ENCODE measurements at regions not wholly inside any gene's neighbourhood (a gene's known extent, or its start where the extent isn't known, plus 50 kb on each side); places are given as distances from the start of the nearest gene placed in this dataset.

- DNase-seq (ENCODE audit: low read depth, low spot score), result no peak
- H3K27me3 ChIP-seq (ENCODE audit: control insufficient read depth in 2 of 2, insufficient read depth in 2 of 2, low read length in 2 of 2), result no peaks in the 10 kb centered on the region
- intact Hi-C loops (cut with micrococcal nuclease) (no loop called here), dilution Hi-C loops (cut with MboI; ENCODE audit: extremely low pct_ligation_motif_present, low sequenced_read_pairs) (no loop called here)
- no peak overlapping the region for H3K4me3 ChIP-seq (replicated peaks in 1 of 3; ENCODE audit: insufficient read depth in 1 of 3, low read depth in 1 of 3, low read length in 3 of 3)
- no peak overlapping the region for H2AFZ ChIP-seq (ENCODE audit: low read depth, low read length)
- no peaks in the 10 kb centered on the region for H3K79me2 ChIP-seq (ENCODE audit: control insufficient read depth, insufficient read depth, low read length)
- H3K9ac ChIP-seq (replicated peaks; ENCODE audit: extremely low read depth, insufficient read depth, low read length), result no peak overlapping the region
- H3K9me1 ChIP-seq (replicated peaks; ENCODE audit: control insufficient read depth, extremely low read depth, insufficient read depth, low read length), result no peaks in the 10 kb centered on the region
- H3K9me3 ChIP-seq (replicated peaks; ENCODE audit: control insufficient read depth, insufficient read depth, low read length), result no peaks in the 10 kb centered on the region
- POLR2A ChIA-PET, result no interaction called here
- no peaks in the 10 kb centered on the region for H3K36me3 ChIP-seq (ENCODE audit: control insufficient read depth in 2 of 2, extremely low read depth in 1 of 2, insufficient read depth in 2 of 2, low read length in 2 of 2)
- no TSS peak for BruUV-seq (replicated peaks)
- no peak overlapping the region for H3K4me2 ChIP-seq (ENCODE audit: insufficient read depth, low read length)
- H3K27ac ChIP-seq (ENCODE audit: insufficient read depth, low read depth, low read length), result no peak overlapping the region
- no peak for FAIRE-seq
- CTCF ChIA-PET, result no interaction called here
- no peaks in the 10 kb centered on the region for H4K20me1 ChIP-seq (replicated peaks; ENCODE audit: control insufficient read depth, extremely low read depth, insufficient read depth, low read length)
- H3K4me1 ChIP-seq (ENCODE audit: control insufficient read depth, extremely low read depth, insufficient read depth, low read length), result no peaks in the 10 kb centered on the region
- TF ChIP-seq POLR2AphosphoS5 (IDR thresholded peaks at IDR 0.05; ENCODE audit: insufficient read depth, low read depth, low read length), result no peak
- TF ChIP-seq MYC (IDR thresholded peaks at IDR 0.05; ENCODE audit: low read depth, low read length), result no peak
- TF ChIP-seq, protein P1, sequence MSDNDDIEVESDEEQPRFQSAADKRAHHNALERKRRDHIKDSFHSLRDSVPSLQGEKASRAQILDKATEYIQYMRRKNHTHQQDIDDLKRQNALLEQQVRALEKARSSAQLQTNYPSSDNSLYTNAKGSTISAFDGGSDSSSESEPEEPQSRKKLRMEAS (IDR thresholded peaks at IDR 0.05; ENCODE audit: insufficient read depth, insufficient read length), result no peak
- no peak for TF ChIP-seq FOS (IDR thresholded peaks at IDR 0.05; ENCODE audit: borderline replicate concordance, insufficient read depth, low read length)
- TF ChIP-seq POLR2A (IDR thresholded peaks at IDR 0.05; ENCODE audit: low read depth, low read length), result no peak
- no peak for TF ChIP-seq EZH2 (IDR thresholded peaks at IDR 0.05; ENCODE audit: borderline replicate concordance, low read depth, low read length, severe bottlenecking)
- TF ChIP-seq, protein P2, sequence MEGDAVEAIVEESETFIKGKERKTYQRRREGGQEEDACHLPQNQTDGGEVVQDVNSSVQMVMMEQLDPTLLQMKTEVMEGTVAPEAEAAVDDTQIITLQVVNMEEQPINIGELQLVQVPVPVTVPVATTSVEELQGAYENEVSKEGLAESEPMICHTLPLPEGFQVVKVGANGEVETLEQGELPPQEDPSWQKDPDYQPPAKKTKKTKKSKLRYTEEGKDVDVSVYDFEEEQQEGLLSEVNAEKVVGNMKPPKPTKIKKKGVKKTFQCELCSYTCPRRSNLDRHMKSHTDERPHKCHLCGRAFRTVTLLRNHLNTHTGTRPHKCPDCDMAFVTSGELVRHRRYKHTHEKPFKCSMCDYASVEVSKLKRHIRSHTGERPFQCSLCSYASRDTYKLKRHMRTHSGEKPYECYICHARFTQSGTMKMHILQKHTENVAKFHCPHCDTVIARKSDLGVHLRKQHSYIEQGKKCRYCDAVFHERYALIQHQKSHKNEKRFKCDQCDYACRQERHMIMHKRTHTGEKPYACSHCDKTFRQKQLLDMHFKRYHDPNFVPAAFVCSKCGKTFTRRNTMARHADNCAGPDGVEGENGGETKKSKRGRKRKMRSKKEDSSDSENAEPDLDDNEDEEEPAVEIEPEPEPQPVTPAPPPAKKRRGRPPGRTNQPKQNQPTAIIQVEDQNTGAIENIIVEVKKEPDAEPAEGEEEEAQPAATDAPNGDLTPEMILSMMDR (IDR thresholded peaks at IDR 0.05; ENCODE audit: extremely low read depth in 1 of 2, insufficient read depth in 1 of 2, low read depth in 1 of 2, low read length in 2 of 2), result no peak
- TF ChIP-seq JUN (IDR thresholded peaks at IDR 0.05; ENCODE audit: borderline replicate concordance, insufficient read depth, insufficient read length, low read depth), result no peak
- TF ChIP-seq GATA2 (IDR thresholded peaks at IDR 0.05; ENCODE audit: insufficient read depth, insufficient read length, low read depth, low read length), result no peak
Observed at GRCh38 chr11:80822308-80822707, 1381.5 kb upstream of the TENM4 start.
